ENCODE measurements at regions not wholly inside any gene's neighbourhood (a gene's known extent, or its start where the extent isn't known, plus 50 kb on each side); places are given as distances from the start of the nearest gene placed in this dataset.

- TF ChIP-seq CTCF (IDR thresholded peaks at IDR 0.05 in 8 of 11, conservative IDR thresholded peaks at IDR 0.05 in 3 of 11) (no peak), POLR2AphosphoS5 (IDR thresholded peaks at IDR 0.05) (no peak), POLR2A (IDR thresholded peaks at IDR 0.05) (no peak)
Measured at GRCh38 chr1:222073307-222073995, 331.6 kb upstream of the DUSP10 start.
